Activated B cell treated with CpG ODN at 0.5 μM for 24 hours (primary cell): ENCODE measurements at regions not wholly inside any gene's neighbourhood (a gene's known extent, or its start where the extent isn't known, plus 50 kb on each side); places are given as distances from the start of the nearest gene placed in this dataset.

Experiments used
- ATAC-seq: fragments of 200-7000 bp; cut with Tn5 transposase; one replicate; pipeline ENCODE4 v1.10.0; 2021; ENCODE audit warnings: low read depth, mild to moderate bottlenecking, moderate library complexity
- CTCF ChIA-PET: fragments of 350-600 bp; sonication (Branson Sonifier 250); formaldehyde crosslinking; loops from one replicate; lab custom pipeline; 2021; ENCODE audit warnings: antibody characterized with exemption; lab: Charles Lee
- POLR2A ChIA-PET: fragments of 350-600 bp; sonication (Branson Sonifier 250); formaldehyde crosslinking; loops from one replicate; lab custom pipeline; 2021; ENCODE audit warnings: antibody characterized with exemption; lab: Charles Lee
- DNase-seq: peaks from one replicate; pipeline ENCODE4 v3.0.0; 2022
- H3K27ac Mint-ChIP-seq: one replicate; pipeline ENCODE4 v1.8.0; 2020; ENCODE audit warnings: mixed read lengths
- H3K27me3 Mint-ChIP-seq: one replicate; pipeline ENCODE4 v1.8.0; 2021; ENCODE audit warnings: mixed read lengths
- H3K36me3 Mint-ChIP-seq: one replicate; pipeline ENCODE4 v1.8.0; 2021; ENCODE audit warnings: low read depth, mixed read lengths
- H3K4me1 Mint-ChIP-seq: one replicate; pipeline ENCODE4 v1.8.0; 2021; ENCODE audit warnings: mixed read lengths
- H3K4me3 Mint-ChIP-seq: one replicate; pipeline ENCODE4 v1.8.0; 2020; ENCODE audit warnings: mild to moderate bottlenecking, mixed read lengths
- H3K9me3 Mint-ChIP-seq: one replicate; pipeline ENCODE4 v1.8.0; 2020; ENCODE audit warnings: mixed read lengths
- CTCF ChIP-seq: fragments of 200-600 bp; IDR thresholded peaks from one replicate; pipeline ENCODE4 v1.8.0; 2022; ENCODE audit warnings: antibody characterized with exemption, mild to moderate bottlenecking
- intact Hi-C: fragments of 100-400 bp; cut with micrococcal nuclease; formaldehyde crosslinking; loops from one replicate; pipeline ENCODE4 v1.15.1; 2024

GRCh38 chr11:128235426-128235825 is 351.9 kb downstream of the ETS1 start:
- CTCF ChIA-PET, result no interaction called here
- H3K36me3 Mint-ChIP-seq, result no peaks in the 10 kb centered on the region
- intact Hi-C loops, result no loop called here
- DNase-seq, result no peak
- no peak overlapping the region for H3K27ac Mint-ChIP-seq
- H3K9me3 Mint-ChIP-seq, result no peaks in the 10 kb centered on the region
- H3K4me3 Mint-ChIP-seq, result no peak overlapping the region
- H3K27me3 Mint-ChIP-seq, result no peaks in the 10 kb centered on the region
- ATAC-seq, result no peak
- peaks cover 14% of the 10 kb centered on the region for H3K4me1 Mint-ChIP-seq
- POLR2A ChIA-PET, result no interaction called here
- no peak for TF ChIP-seq CTCF

DNA sequence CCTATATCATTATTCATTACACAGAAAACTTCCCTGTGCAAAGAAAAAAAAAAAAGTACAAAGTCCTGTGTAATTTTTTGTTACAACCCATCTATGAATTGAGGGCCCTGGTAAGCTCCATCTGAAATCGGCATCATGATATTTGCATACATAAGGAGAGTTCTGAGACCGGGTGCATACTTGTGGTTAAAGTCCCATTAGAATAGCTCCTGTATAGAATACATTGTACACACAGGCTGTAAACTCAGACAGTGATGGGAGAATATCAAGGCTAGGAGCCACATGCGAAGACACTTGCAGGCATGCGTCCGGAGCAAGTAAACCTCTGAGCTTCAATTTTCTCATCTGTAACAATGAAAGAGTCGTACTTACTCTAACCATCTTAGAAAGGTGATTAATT is 353.2 kb downstream of the ETS1 start:
- DNase-seq, result no peak
- no peak overlapping the region for H3K27ac Mint-ChIP-seq
- no peaks in the 10 kb centered on the region for H3K27me3 Mint-ChIP-seq
- H3K4me1 Mint-ChIP-seq, result peaks cover 9% of the 10 kb centered on the region
- no peak overlapping the region for H3K4me3 Mint-ChIP-seq
- CTCF ChIA-PET, result interaction anchor here (0.7 kb wide), 1 partner anchor 114 kb away, joined by 3 read pairs; no protein-coding TSS in a partner anchor
- intact Hi-C loops, result no loop called here
- POLR2A ChIA-PET, result no interaction called here
- H3K36me3 Mint-ChIP-seq, result no peaks in the 10 kb centered on the region
- ATAC-seq, result no peak
- TF ChIP-seq CTCF, result no peak
- no peaks in the 10 kb centered on the region for H3K9me3 Mint-ChIP-seq

- H3K36me3 Mint-ChIP-seq, result no peaks in the 10 kb centered on the region
- intact Hi-C loops, result no loop called here
- H3K27me3 Mint-ChIP-seq, result no peaks in the 10 kb centered on the region
- no peaks in the 10 kb centered on the region for H3K9me3 Mint-ChIP-seq
- no peak overlapping the region for H3K27ac Mint-ChIP-seq
- no peak for TF ChIP-seq CTCF
- no peaks in the 10 kb centered on the region for H3K4me1 Mint-ChIP-seq
- DNase-seq, result no peak
- H3K4me3 Mint-ChIP-seq, result no peak overlapping the region
- POLR2A ChIA-PET, result no interaction called here
- CTCF ChIA-PET, result no interaction called here
- no peak for ATAC-seq
Measured at GRCh38 chr11:128232588-128232987, 354.8 kb downstream of the ETS1 start.

GRCh38 chr11:128231845-128232410 is 355.4 kb downstream of the ETS1 start:
- no peak for DNase-seq
- Mint-ChIP-seq H3K9me3 (no peaks in the 10 kb centered on the region), H3K4me3 (no peak overlapping the region), H3K4me1 (no peaks in the 10 kb centered on the region), H3K27me3 (no peaks in the 10 kb centered on the region), H3K36me3 (no peaks in the 10 kb centered on the region), H3K27ac (no peak overlapping the region)
- ATAC-seq, result no peak
- POLR2A ChIA-PET, result no interaction called here
- CTCF ChIA-PET, result no interaction called here
- TF ChIP-seq CTCF, result no peak
- intact Hi-C loops, result no loop called here

DNA sequence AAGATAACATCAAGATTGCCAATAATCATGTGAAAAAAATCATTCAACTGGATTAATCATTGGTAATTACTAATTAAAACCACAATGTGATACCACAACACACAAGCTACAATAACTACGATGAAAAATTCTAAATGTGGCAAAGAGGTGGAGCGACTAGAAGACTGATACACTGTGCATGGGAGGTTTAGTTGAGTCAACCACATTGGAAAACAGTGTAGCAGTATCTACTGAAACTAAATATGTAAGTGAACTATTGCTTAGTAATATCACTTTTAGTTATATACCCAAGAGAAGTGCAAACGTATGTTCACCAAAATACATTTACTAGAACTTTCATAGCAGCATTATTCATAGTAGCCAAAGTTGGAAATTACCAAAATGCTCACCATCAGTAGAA is 359.9 kb downstream of the ETS1 start:
- intact Hi-C loops, result no loop called here
- H3K9me3 Mint-ChIP-seq, result no peaks in the 10 kb centered on the region
- ATAC-seq, result no peak
- POLR2A ChIA-PET, result no interaction called here
- H3K36me3 Mint-ChIP-seq, result no peaks in the 10 kb centered on the region
- CTCF ChIA-PET, result no interaction called here
- DNase-seq, result no peak
- TF ChIP-seq CTCF, result no peak
- peaks cover 15% of the 10 kb centered on the region for H3K4me1 Mint-ChIP-seq
- no peak overlapping the region for H3K4me3 Mint-ChIP-seq
- H3K27ac Mint-ChIP-seq, result no peak overlapping the region
- H3K27me3 Mint-ChIP-seq, result no peaks in the 10 kb centered on the region
